Fibroblast of skin of scalp (primary cell): ENCODE measurements at regions not wholly inside any gene's neighbourhood (a gene's known extent, or its start where the extent isn't known, plus 50 kb on each side); places are given as distances from the start of the nearest gene placed in this dataset.

ENCODE experiments used
- DNase-seq: peaks from one replicate; pipeline ENCODE4 v3.0.0-alpha.2; 2013

- peak; percentile 24 for DNase-seq
Observed at GRCh38 chr4:176383273-176384077, 63.7 kb downstream of the SPCS3 start.

GRCh38 chr4:176385601-176386000 is 65.8 kb downstream of the SPCS3 start:
- DNase-seq = no peak

- DNase-seq = peak; percentile 81
Observed at GRCh38 chr4:176387571-176387970, 67.8 kb downstream of the SPCS3 start.

GRCh38 chr4:176393306-176394013 is 73.7 kb downstream of the SPCS3 start:
- DNase-seq = no peak

GRCh38 chr4:176400816-176401461 is 81.2 kb downstream of the SPCS3 start:
- peak; percentile 82 for DNase-seq

GRCh38 chr4:176404621-176405020 is 84.9 kb downstream of the SPCS3 start:
- no peak for DNase-seq

GRCh38 chr4:176406297-176406696 is 86.5 kb downstream of the SPCS3 start:
- DNase-seq = no peak

- DNase-seq = peak; percentile 67
Observed at GRCh38 chr4:176406736-176407135, 87.0 kb downstream of the SPCS3 start.

GRCh38 chr4:176409627-176410026 is 89.9 kb downstream of the SPCS3 start:
- DNase-seq = peak; percentile 34

- no peak for DNase-seq
Observed at GRCh38 chr4:176413171-176413570, 93.4 kb downstream of the SPCS3 start.

GRCh38 chr4:176422001-176422400 is 102.2 kb downstream of the SPCS3 start:
- peak; percentile 82 for DNase-seq

GRCh38 chr4:176422511-176422910 is 102.7 kb downstream of the SPCS3 start:
- DNase-seq = no peak

- DNase-seq = peak; percentile 52
Observed at GRCh38 chr4:176425035-176425434, 105.3 kb downstream of the SPCS3 start.

GRCh38 chr4:176432811-176433540 is 113.2 kb downstream of the SPCS3 start:
- DNase-seq = no peak

GRCh38 chr4:176433983-176434382 is 114.2 kb downstream of the SPCS3 start:
- peak; percentile 33 for DNase-seq

- peak; percentile 80 for DNase-seq
Observed at GRCh38 chr4:176435901-176436292, 116.1 kb downstream of the SPCS3 start.

- peak; percentile 66 for DNase-seq
Observed at GRCh38 chr4:176436293-176436973, 116.7 kb downstream of the SPCS3 start.

GRCh38 chr4:176437756-176438155 is 118.0 kb downstream of the SPCS3 start:
- DNase-seq = no peak

- DNase-seq = peak; percentile 87
Observed at GRCh38 chr4:176438401-176438800, 118.6 kb downstream of the SPCS3 start.

- DNase-seq = no peak
Observed at GRCh38 chr4:176439611-176440010, 119.8 kb downstream of the SPCS3 start.

- DNase-seq = no peak
Observed at GRCh38 chr4:176440698-176441097, 120.9 kb downstream of the SPCS3 start.

- no peak for DNase-seq
Observed at GRCh38 chr4:176441594-176441993, 121.8 kb downstream of the SPCS3 start.
